Testis (tissue), 2 donors: ENCODE measurements at regions not wholly inside any gene's neighbourhood (a gene's known extent, or its start where the extent isn't known, plus 50 kb on each side); places are given as distances from the start of the nearest gene placed in this dataset.

Source experiments
- CTCF ChIP-seq, 3 experiments: fragments of 450-650 bp in 2 of 3; fragments of 200-600 bp in 1 of 3; sonication (generic) in 1 of 3; IDR thresholded peaks; one replicate each; pipeline ENCODE4 v1.5.1; 2016 to 2019; ENCODE audit warnings: antibody characterized with exemption in 3 of 3, mild to moderate bottlenecking in 2 of 3, moderate library complexity in 1 of 3
- POLR2A ChIP-seq: fragments of 450-650 bp; IDR thresholded peaks from one replicate; pipeline ENCODE4 v1.6.1; 2017; ENCODE audit warnings: antibody characterized with exemption, mild to moderate bottlenecking, moderate library complexity

DNA sequence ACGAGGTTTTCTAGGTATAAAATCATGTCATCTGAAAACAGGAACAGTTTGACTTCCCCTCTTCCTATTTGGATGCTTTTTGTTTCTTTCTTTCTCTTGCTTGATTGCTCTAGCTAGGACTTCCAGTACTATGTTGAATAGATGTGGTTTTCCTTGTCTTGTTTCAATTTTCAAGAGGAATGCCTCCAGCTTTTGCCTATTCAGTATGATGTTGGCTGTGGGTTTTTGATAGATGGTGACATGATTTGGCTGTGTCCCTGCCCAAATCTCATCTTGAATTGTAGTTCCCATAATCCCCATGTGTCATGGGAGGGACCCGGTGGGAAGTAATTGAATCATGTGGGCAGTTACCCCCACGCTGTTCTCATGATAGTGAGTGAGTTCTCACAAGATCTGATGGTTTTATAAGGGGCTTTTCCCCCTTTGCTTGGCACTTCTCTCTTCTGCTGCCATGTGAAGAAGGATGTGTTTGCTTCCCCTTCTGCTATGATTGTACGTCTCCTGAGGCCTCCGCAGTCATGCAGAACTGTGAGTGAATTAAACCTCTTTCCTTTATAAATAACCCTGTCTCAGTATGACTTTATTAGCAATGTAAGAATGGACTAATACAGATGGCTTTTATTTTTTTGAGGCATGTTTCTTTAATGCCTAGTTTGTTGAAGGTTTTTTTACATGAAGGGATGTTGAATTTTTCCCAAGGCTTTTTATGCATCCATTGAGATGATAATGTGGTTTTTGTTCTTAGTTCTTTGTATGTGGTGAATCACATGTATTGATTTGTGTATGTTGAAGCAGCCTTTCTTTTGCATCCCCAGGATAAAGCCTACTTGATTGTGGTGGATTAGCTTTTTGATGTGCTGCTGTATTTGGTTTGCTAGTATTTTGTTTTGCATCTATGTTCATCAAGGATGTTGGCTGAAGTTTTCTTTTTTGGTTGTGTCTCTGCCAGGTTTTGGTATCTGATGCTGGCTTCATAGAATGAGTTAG is 239.1 kb downstream of the THBS2 start:
- no peak for TF ChIP-seq CTCF (IDR thresholded peaks at IDR 0.05)
- TF ChIP-seq POLR2A, result no peak
